ENCODE measurements at regions not wholly inside any gene's neighbourhood (a gene's known extent, or its start where the extent isn't known, plus 50 kb on each side); places are given as distances from the start of the nearest gene placed in this dataset.

GRCh38 chr13:75132701-75133695 lies 349.0 kb downstream of the TBC1D4 start:
- H2AFZ ChIP-seq (ENCODE audit: low read length), result no peak overlapping the region
- DNase-seq, result no peak
- no peak overlapping the region for H3K4me2 ChIP-seq (ENCODE audit: low read depth, low read length)
- no peaks in the 10 kb centered on the region for H4K20me1 ChIP-seq (ENCODE audit: insufficient read depth, low read length)
- H3K27ac ChIP-seq (ENCODE audit: low read length), result no peak overlapping the region
- TF ChIP-seq CTCF (IDR thresholded peaks at IDR 0.05; ENCODE audit: low read length) (no peak), EZH2phosphoT487 (IDR thresholded peaks at IDR 0.05; ENCODE audit: low read length) (no peak), EZH2 (optimal IDR thresholded peaks at IDR 0.05; ENCODE audit: low read depth, low read length) (no peak)
- H3F3A ChIP-seq (ENCODE audit: insufficient read depth, low read length), result no peaks in the 10 kb centered on the region
- H3K36me3 ChIP-seq (replicated peaks; ENCODE audit: insufficient read depth, low read length), result no peaks in the 10 kb centered on the region
- H3K27me3 ChIP-seq (replicated peaks; ENCODE audit: insufficient read depth, low read length), result no peaks in the 10 kb centered on the region
- H3K4me3 ChIP-seq (ENCODE audit: low read length), result no peak overlapping the region
- H3K79me2 ChIP-seq (ENCODE audit: low read length), result no peaks in the 10 kb centered on the region
- no peak overlapping the region for H3K9ac ChIP-seq (ENCODE audit: low read length)
- H3K4me1 ChIP-seq (ENCODE audit: low read length), result no peaks in the 10 kb centered on the region
- no peaks in the 10 kb centered on the region for H3K9me3 ChIP-seq (replicated peaks; ENCODE audit: insufficient read depth, low read length)
- no peaks in the 10 kb centered on the region for H3K9me2 ChIP-seq (replicated peaks; ENCODE audit: insufficient read depth, low read length)

- Histone ChIP-seq H3K4me2 (ENCODE audit: low read depth, low read length) (no peak overlapping the region), H3K4me1 (ENCODE audit: low read length) (no peaks in the 10 kb centered on the region), H3K9me3 (replicated peaks; ENCODE audit: insufficient read depth, low read length) (no peaks in the 10 kb centered on the region), H3K9me2 (replicated peaks; ENCODE audit: insufficient read depth, low read length) (no peaks in the 10 kb centered on the region), H2AFZ (ENCODE audit: low read length) (no peak overlapping the region), H4K20me1 (ENCODE audit: insufficient read depth, low read length) (no peaks in the 10 kb centered on the region), H3K4me3 (ENCODE audit: low read length) (no peak overlapping the region), H3K27ac (ENCODE audit: low read length) (no peak overlapping the region), H3K36me3 (replicated peaks; ENCODE audit: insufficient read depth, low read length) (no peaks in the 10 kb centered on the region), H3F3A (ENCODE audit: insufficient read depth, low read length) (no peaks in the 10 kb centered on the region), H3K9ac (ENCODE audit: low read length) (no peak overlapping the region), H3K79me2 (ENCODE audit: low read length) (no peaks in the 10 kb centered on the region), H3K27me3 (replicated peaks; ENCODE audit: insufficient read depth, low read length) (no peaks in the 10 kb centered on the region)
- no peak for TF ChIP-seq CTCF (IDR thresholded peaks at IDR 0.05; ENCODE audit: low read length)
- no peak for TF ChIP-seq EZH2phosphoT487 (IDR thresholded peaks at IDR 0.05; ENCODE audit: low read length)
- no peak for DNase-seq
Measured at GRCh38 chr13:75129331-75129730, 352.6 kb downstream of the TBC1D4 start.

GRCh38 chr13:75124415-75124814 lies 357.6 kb downstream of the TBC1D4 start:
- H3K9me3 ChIP-seq (replicated peaks; ENCODE audit: insufficient read depth, low read length), result no peaks in the 10 kb centered on the region
- H3K4me3 ChIP-seq (ENCODE audit: low read length), result no peak overlapping the region
- H2AFZ ChIP-seq (ENCODE audit: low read length), result no peak overlapping the region
- H3K4me2 ChIP-seq (ENCODE audit: low read depth, low read length), result no peak overlapping the region
- H3K4me1 ChIP-seq (ENCODE audit: low read length), result no peaks in the 10 kb centered on the region
- H3K36me3 ChIP-seq (replicated peaks; ENCODE audit: insufficient read depth, low read length), result no peaks in the 10 kb centered on the region
- no peak for TF ChIP-seq EZH2phosphoT487 (IDR thresholded peaks at IDR 0.05; ENCODE audit: low read length)
- TF ChIP-seq CTCF (IDR thresholded peaks at IDR 0.05; ENCODE audit: low read length), result no peak
- TF ChIP-seq EZH2 (optimal IDR thresholded peaks at IDR 0.05; ENCODE audit: low read depth, low read length), result no peak
- no peaks in the 10 kb centered on the region for H3K79me2 ChIP-seq (ENCODE audit: low read length)
- no peak overlapping the region for H3K9ac ChIP-seq (ENCODE audit: low read length)
- no peaks in the 10 kb centered on the region for H4K20me1 ChIP-seq (ENCODE audit: insufficient read depth, low read length)
- no peaks in the 10 kb centered on the region for H3K27me3 ChIP-seq (replicated peaks; ENCODE audit: insufficient read depth, low read length)
- no peak overlapping the region for H3K27ac ChIP-seq (ENCODE audit: low read length)
- no peaks in the 10 kb centered on the region for H3F3A ChIP-seq (ENCODE audit: insufficient read depth, low read length)
- H3K9me2 ChIP-seq (replicated peaks; ENCODE audit: insufficient read depth, low read length), result no peaks in the 10 kb centered on the region
- no peak for DNase-seq
